IPS-18c (cell line): ENCODE measurements at regions not wholly inside any gene's neighbourhood (a gene's known extent, or its start where the extent isn't known, plus 50 kb on each side); places are given as distances from the start of the nearest gene placed in this dataset.
"Not testable (repeated sequence)": the region's sequence is repeated elsewhere in the genome, so short reads cannot be mapped to it uniquely, and the experiment has no call there.

ENCODE experiments used
- H3K4me3 ChIP-seq: 2 replicates; pipeline ENCODE4 v1.7.0; 2013; ENCODE audit warnings: low read depth, mild to moderate bottlenecking, low read length, moderate library complexity; ENCODE audit not compliant: insufficient read depth
- H3K9me3 ChIP-seq: one replicate; pipeline ENCODE4 v1.6.1; 2013; ENCODE audit warnings: mild to moderate bottlenecking, low read length, moderate library complexity; ENCODE audit not compliant: control insufficient read depth, insufficient read depth

GRCh38 chr2:160582081-160582480 lies 88.5 kb upstream of the RBMS1 start:
- no peaks in the 10 kb centered on the region for H3K9me3 ChIP-seq
- H3K4me3 ChIP-seq = no peak overlapping the region

GRCh38 chr2:160582490-160583145 lies 89.0 kb upstream of the RBMS1 start:
- no peaks in the 10 kb centered on the region for H3K9me3 ChIP-seq
- H3K4me3 ChIP-seq = no peak overlapping the region

DNA sequence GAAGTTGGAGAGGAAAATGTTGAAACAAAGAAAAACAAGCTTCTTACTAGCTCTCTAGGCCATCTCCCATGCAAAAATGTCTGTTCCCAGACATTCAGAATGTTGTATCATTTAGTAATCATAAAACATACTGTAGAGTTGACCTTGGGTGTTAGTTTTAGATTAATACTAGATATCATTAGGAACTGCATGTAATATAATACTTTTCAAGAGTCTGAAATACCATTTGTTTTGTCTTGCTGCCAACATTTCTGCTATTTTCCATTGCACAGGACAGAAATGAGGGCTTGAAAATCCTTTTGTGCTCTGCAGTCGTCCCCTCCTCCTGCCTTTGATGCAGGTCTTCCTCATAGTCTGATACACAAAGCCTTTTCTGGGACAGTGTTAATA lies 89.5 kb upstream of the RBMS1 start:
- H3K4me3 ChIP-seq = no peak overlapping the region
- H3K9me3 ChIP-seq = no peaks in the 10 kb centered on the region

DNA sequence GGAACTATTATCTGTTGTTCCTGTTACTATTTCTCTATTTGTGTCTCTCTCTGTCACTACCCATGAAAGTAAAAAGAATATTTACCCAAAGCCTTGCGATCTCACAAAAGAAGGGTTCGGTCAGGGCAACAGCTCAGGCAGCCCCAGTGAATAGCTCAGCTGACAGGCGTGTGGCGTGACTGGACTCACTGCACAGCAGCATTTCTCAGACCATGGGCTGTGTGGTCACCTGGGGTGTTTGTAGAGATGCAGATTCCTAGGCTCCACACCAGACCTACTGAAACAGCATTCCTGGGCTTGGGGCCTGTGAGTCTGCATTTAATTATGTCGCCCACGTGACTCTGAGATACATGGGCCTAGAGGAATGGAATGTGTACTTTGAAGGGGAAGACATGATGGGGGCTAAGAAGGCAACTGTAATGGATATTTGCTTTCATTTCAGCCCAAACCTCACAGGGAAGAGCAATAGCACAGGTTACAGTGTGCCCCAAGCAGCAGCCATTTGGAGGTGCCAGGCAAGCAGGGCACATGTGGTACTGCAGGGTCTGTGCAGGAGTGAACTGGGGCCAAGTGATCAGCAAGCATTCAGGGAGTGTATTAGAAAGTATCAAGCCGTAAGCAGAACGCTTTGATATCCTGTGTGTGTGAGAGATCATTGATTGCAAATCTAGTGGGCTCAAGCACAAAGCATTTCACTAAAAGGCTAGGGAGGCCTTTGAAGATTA lies 90.4 kb upstream of the RBMS1 start:
- Histone ChIP-seq H3K9me3 (no peaks in the 10 kb centered on the region), H3K4me3 (no peak overlapping the region)

DNA sequence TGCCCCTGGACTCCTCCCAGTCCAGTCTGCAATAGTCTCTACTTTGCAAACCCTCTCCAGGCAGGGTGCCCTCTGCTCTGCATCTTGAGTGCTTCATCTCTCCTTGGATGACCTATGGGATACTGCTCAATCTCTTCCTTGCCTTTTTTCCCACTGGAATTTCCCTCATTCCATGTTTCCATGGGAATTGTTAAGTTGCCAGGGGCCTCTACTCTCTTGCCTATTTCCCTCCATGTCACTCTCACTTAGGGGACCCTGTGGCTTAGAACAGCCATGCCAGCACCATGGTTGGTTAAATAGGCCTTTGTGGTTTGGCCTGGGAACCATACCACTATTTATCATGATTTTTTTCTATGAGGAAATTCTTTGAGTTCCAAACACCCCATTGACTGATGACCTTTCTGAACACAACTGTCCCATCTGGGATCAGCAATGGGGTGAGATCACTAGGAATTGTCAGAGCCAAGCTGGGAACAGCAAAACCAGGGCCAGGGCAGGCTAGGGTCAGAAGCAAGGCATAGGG lies 91.4 kb upstream of the RBMS1 start:
- peaks cover 2% of the 10 kb centered on the region for H3K9me3 ChIP-seq
- no peak overlapping the region for H3K4me3 ChIP-seq

GRCh38 chr2:160590664-160591063 lies 97.1 kb upstream of the RBMS1 start:
- no peak overlapping the region for H3K4me3 ChIP-seq
- peaks cover 2% of the 10 kb centered on the region for H3K9me3 ChIP-seq

- peaks cover 2% of the 10 kb centered on the region for H3K9me3 ChIP-seq
- no peak overlapping the region for H3K4me3 ChIP-seq
Measured at GRCh38 chr2:160592401-160592800, 98.8 kb upstream of the RBMS1 start.

DNA sequence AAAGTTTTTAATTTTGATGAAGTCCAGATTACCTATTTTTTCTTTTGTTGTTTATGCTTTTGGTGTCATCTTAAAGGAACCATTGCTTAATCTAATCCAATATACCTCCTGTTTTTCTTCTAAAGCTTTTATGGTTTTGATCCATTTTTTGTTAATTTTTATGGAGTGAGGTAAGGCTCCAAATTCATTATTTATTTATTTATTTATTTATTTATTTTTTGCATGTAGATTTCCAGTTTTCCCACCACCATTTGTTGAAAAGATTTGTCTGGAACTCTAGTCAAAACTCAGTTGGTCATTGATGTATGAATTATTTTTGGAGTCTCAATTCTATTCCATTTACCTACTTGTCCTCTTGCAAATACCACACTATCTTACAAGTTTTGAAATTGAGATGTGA lies 99.4 kb upstream of the RBMS1 start:
- Histone ChIP-seq H3K9me3 (peaks cover 2% of the 10 kb centered on the region), H3K4me3 (no peak overlapping the region)

GRCh38 chr2:160596441-160596840 lies 102.8 kb upstream of the RBMS1 start:
- Histone ChIP-seq H3K9me3 (no peaks in the 10 kb centered on the region), H3K4me3 (no peak overlapping the region)

DNA sequence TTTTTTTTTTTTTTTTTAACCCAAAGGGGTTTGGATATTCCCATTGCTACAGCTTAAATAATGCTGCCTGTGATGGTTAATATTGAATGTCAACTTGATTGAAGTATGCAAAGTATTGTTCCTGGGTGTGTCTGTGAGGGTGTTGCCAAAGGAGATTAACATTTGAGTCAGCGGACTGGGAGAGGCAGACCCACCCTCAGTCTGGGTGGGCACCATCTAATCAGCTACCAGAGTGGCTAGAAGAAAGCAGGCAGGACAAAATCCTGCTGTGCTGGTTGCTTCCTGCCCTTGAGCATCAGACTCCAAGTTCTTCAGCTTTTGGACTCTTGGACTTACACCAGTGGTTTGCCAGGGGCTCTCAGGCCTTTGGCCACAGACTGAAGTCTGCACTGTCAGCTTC lies 106.8 kb upstream of the RBMS1 start:
- H3K9me3 ChIP-seq, H3K4me3 ChIP-seq: not testable (repeated sequence)

DNA sequence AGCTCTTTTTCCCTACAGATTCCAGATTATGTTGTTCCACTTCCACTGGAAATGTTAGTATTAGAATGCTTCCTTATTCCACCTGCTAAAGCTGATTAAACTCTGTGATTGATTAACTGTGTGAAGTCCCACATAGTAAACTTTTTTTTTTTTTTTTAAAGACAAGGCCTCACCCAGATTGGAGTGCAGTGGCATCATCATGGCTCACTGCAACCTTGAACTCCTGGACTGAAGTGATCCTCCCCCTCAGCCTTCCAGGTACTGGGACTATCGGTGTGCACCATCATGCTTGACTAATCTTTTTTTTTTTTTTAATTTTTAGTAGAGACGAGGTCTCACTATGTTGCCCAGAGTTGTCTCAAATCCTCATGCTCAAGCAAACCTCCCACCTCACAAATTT lies 108.5 kb upstream of the RBMS1 start:
- Histone ChIP-seq H3K9me3 (no peaks in the 10 kb centered on the region), H3K4me3 (no peak overlapping the region)

DNA sequence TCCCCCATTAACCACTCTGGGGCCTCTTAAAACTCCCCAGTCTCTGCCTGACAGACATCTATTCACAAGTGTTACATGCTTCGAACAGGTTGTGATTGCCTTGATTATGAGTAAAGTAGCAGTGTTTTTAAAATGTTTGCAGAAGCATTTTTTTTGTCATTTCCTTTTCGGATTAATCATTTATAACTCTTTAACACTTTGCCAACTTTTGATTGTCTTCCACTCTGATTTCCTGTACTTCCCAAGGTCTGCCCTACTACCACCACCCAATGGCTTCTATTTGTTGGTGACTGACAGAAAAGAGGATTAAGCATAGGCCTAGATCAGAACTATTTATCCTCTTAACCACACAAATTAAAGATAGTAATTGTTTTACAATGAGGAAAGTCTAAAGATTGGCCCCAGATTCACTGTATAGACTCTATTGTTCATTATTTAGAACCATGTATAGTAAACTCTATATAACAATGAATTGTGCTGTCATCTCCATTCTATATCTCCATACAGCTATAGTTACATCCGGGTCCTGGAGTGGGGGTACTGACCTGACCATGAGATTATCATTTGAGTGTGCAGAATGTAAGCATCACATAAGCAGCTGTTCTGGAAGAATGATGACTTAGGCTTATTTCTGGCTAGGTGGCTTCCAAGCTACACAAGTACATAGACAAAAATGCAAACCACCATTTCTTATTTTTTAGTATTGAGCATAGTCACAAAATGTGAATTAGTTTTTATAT lies 110.3 kb upstream of the RBMS1 start:
- no peak overlapping the region for H3K4me3 ChIP-seq
- H3K9me3 ChIP-seq = no peaks in the 10 kb centered on the region

GRCh38 chr2:160606341-160606740 lies 112.7 kb upstream of the RBMS1 start:
- Histone ChIP-seq H3K9me3 (no peaks in the 10 kb centered on the region), H3K4me3 (no peak overlapping the region)

- H3K9me3 ChIP-seq = no peaks in the 10 kb centered on the region
- no peak overlapping the region for H3K4me3 ChIP-seq
Measured at GRCh38 chr2:160608599-160608998, 115.0 kb upstream of the RBMS1 start.

DNA sequence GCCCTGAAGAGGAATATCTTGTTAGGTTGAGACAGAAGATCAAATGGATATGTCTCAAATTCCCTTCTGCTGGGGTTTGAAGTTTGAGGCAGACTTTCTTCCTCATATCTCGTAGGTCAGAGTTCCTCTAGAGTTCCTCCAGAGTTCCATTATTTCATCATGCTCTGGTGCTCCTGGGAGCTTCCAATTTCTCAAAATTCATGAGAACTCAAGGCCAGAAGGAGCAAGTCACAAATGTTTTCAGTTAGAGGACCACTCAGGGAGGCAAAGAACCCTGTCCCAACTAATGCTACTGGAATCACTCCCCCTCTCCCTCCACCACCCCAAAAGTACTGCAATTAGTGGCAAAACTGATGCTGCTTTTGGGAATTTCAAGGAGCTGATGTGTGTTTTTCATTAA lies 115.7 kb upstream of the RBMS1 start:
- Histone ChIP-seq H3K4me3 (no peak overlapping the region), H3K9me3 (no peaks in the 10 kb centered on the region)

DNA sequence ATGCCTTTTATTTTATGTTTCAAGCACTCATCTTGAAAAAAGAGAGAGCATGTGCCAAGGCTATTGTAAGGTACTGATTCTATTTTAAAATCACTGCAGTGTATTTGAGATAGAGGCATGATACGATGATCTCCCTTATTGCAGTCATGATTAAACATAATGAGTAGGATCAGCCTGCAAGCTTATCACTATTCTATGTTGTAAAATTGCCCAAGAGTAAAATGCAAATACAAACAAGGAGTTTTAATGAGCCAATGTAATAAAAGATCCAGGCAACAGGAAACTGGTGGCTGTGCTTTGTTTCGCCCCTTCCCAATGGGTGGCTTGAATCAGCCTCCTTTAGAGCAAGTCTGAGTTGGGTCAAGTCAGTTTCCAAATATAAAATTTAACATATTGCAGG lies 116.4 kb upstream of the RBMS1 start:
- Histone ChIP-seq H3K4me3 (no peak overlapping the region), H3K9me3 (no peaks in the 10 kb centered on the region)

DNA sequence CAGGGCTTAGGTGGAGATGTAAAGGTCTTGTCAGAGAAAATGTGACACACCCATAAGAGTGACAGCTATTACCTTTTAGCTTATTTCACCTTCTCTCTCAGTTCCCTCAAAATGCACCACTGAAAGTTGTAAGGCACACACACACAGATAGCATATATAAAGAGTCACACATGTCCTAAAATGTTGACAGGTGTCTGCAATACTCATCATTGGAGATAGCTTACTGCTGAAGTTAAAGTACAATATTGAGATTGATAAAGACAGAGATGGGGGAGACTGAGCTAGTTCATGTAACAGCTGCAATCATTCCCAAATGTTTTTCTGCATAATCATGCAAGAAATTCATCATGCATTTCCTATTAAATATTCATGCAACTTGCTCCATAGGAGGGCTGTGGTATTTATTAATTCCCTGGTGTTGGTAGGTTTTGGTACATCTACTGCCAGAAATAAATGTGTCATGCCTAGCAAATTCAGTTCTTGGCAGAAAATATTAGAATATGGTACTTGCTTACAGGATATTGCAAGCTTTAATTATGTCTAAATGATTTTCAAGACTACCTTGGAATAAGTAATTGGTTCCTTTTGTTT lies 118.8 kb upstream of the RBMS1 start:
- H3K4me3 ChIP-seq = no peak overlapping the region
- no peaks in the 10 kb centered on the region for H3K9me3 ChIP-seq
